SJCRH30 (cell line): ENCODE measurements at regions not wholly inside any gene's neighbourhood (a gene's known extent, or its start where the extent isn't known, plus 50 kb on each side); places are given as distances from the start of the nearest gene placed in this dataset.
"Not testable (repeated sequence)": the region's sequence is repeated elsewhere in the genome, so short reads cannot be mapped to it uniquely, and the experiment has no call there.

ENCODE experiments used
- DNase-seq, 2 experiments: peaks; one replicate each; pipeline ENCODE4 v3.0.0-alpha.2; 2015 to 2020
- H3K27ac ChIP-seq: fragments of 250-450 bp; sonication (Bioruptor Pico); 2 replicates; pipeline ENCODE4 v1.5.1; 2020; ENCODE audit warnings: mild to moderate bottlenecking, moderate library complexity
- H3K27me3 ChIP-seq: fragments of 250-450 bp; sonication (Bioruptor Pico); 2 replicates; pipeline ENCODE4 v1.5.1; 2020; ENCODE audit warnings: mild to moderate bottlenecking, moderate library complexity
- H3K36me3 ChIP-seq: fragments of 250-450 bp; sonication (Bioruptor Pico); 2 replicates; pipeline ENCODE4 v1.5.1; 2020; ENCODE audit warnings: mild to moderate bottlenecking, moderate library complexity
- H3K4me1 ChIP-seq: fragments of 250-450 bp; sonication (Bioruptor Pico); 2 replicates; pipeline ENCODE4 v1.5.1; 2020; ENCODE audit warnings: mild to moderate bottlenecking, moderate library complexity
- H3K4me3 ChIP-seq: fragments of 250-450 bp; sonication (Bioruptor Pico); 2 replicates; pipeline ENCODE4 v1.5.1; 2020; ENCODE audit warnings: mild to moderate bottlenecking, moderate library complexity
- H3K9me3 ChIP-seq: fragments of 250-450 bp; sonication (Bioruptor Pico); replicated peaks from 2 replicates; pipeline ENCODE4 v1.5.1; 2020; ENCODE audit warnings: mild to moderate bottlenecking, moderate library complexity

DNA sequence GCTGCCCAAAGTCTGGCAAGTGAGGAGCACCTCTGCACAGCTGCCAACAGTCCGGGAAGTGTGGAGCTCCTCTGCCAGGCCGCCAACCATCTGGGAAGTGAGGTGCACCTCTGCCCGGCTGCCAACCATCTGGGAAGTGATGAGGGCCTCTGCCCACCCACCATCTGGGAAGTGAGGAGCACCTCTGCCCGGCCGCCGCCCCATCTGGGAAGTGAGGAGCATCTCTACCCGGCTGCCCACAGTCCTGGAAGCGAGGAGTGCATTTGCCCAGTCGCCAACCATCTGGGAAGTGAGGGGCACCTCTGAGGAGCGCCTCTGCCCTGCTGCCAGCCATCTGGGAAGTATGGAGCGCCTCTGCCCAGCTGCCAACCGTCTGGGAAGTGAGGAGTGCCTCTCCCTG is 893.7 kb downstream of the TYW1 start:
- DNase-seq = no peak

DNA sequence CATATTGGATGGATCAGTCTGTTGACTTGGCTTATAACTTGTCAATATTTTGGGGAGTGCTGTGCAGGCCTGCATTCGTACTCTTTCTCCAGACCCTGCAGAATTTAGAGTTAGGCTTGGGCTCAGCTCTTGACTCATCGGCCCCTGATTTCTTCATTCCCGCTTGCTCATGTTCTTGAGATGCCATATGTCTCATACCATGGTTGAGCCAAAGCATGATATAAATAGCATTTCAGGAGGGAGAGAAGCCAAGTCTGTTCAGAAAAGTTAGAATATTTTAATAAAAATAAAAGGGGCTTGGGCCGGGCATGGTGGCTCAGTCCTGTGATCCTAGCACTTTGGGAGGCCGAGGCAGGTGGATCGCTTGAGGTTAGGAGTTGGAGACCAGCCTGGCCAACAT is 898.1 kb downstream of the TYW1 start:
- Histone ChIP-seq H3K9me3 (no peaks in the 10 kb centered on the region), H3K4me3 (no peak overlapping the region), H3K27me3 (no peaks in the 10 kb centered on the region), H3K27ac (no peak overlapping the region), H3K36me3 (no peaks in the 10 kb centered on the region), H3K4me1 (no peaks in the 10 kb centered on the region)
- DNase-seq = no peak

More for the DNA sequence above, 893.7 kb downstream of the TYW1 start:
- Histone ChIP-seq H3K27me3 (no peaks in the 10 kb centered on the region), H3K4me3 (no peak overlapping the region), H3K9me3 (0 out of 2 replicates have a peak, but pooled peaks cover 4% of the 10 kb centered on the region), H3K4me1 (no peaks in the 10 kb centered on the region), H3K36me3 (no peaks in the 10 kb centered on the region), H3K27ac (no peak overlapping the region)

DNA sequence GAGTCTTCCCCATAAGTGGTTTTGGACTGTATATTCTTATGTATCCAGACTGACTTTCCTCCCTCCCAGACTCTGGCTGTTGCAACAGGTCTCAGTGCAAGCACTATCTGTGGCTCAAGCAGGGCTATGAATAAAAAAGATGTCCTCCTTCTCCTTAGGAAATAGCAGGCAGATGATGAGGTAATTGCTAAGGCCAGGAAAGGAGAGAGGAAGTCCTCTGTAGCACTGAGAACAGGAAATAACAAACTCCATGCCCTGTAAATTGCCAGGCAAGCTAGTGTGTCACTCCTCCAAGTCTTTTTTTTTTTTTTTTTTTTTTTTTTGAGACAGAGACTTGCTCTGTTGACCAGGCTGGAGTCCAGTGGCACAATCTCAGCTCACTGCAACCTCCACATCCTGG is 900.1 kb downstream of the TYW1 start:
- Histone ChIP-seq H3K4me1 (no peaks in the 10 kb centered on the region), H3K36me3 (no peaks in the 10 kb centered on the region), H3K4me3 (no peak overlapping the region), H3K9me3 (no peaks in the 10 kb centered on the region), H3K27ac (no peak overlapping the region), H3K27me3 (peaks cover 5% of the 10 kb centered on the region; the same call in 1 of the 2 replicates)
- DNase-seq = no peak

DNA sequence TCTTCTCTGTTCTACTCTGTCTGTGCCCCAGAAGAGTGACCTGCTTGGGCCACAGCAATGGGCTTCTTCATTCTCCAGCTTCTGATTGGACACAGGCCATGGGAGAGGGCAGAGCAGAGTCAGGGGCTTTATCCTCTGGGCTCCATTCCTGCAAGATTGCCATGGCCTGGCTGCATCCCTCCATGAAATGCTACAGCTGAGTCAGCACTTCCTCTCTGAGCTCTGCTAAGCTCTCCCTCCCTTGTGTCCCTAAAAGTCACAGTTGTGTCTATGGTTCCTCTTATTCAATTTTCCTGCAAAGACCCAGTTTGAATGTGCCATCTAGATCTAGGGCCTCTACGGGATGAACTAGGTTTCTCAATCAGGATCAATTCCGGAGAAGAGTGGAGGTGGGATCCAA is 903.8 kb downstream of the TYW1 start:
- H3K27me3 ChIP-seq = peaks cover 9% of the 10 kb centered on the region; the same call in 1 of the 2 replicates
- no peak for DNase-seq

DNA sequence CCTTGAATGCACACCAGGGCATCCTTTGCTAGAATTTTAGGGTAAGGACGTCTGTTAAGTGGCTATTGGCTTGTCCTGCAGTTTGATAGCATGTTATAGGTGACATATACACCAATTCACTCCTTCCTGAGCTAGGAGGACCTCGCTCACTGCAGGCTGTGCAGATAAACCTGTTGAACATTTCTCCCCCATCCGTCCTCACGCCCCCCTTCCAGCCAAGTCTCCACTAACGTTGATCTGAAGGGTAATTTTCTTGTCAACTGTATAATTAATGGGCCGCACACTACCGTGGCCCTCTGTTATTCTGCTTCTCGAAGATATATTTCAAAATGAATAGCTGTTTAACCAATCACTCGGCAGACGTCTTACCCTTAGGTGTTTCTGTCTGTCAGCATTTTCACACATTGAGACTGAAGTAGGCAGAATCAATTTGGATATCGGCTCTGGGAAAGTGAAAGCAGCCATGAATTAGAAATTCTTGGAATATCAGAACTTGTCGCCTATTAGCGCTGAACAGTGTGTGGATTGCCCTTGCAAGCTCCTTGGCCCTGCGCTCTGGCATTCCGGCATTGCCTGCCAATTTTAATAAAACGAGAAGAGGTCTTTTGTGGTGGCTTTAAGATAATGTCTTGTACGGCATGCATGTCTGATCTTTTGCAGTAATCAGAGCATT is 905.3 kb downstream of the TYW1 start:
- peaks cover 9% of the 10 kb centered on the region; the same call in 1 of the 2 replicates for H3K27me3 ChIP-seq
- no peak overlapping the region for H3K4me3 ChIP-seq
- H3K4me1 ChIP-seq = no peaks in the 10 kb centered on the region
- H3K9me3 ChIP-seq = no peaks in the 10 kb centered on the region
- H3K36me3 ChIP-seq = no peaks in the 10 kb centered on the region
- no peak overlapping the region for H3K27ac ChIP-seq
- no peak for DNase-seq

More for the DNA sequence above, 903.8 kb downstream of the TYW1 start:
- Histone ChIP-seq H3K27ac (no peak overlapping the region), H3K4me1 (no peaks in the 10 kb centered on the region), H3K9me3 (no peaks in the 10 kb centered on the region), H3K36me3 (no peaks in the 10 kb centered on the region), H3K4me3 (no peak overlapping the region)

DNA sequence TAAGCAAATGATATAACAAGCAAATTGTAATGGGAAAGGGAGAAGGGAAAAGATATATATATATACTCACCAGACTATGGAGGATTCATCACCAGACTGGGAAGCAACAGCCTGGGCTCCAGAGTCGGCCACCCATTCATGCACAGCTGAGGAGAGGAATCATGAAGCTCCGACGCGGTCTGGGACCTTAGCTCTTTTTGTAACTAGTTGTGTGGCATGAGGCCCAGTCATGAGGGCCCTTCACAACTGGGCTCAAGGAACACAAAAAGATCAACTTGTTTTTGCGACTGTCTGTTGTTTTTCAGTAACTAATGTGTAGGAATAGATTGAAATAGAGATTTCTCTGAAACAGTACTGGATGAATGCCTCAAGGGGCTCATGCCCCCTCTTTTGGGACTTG is 911.2 kb downstream of the TYW1 start:
- DNase-seq = no peak
- H3K27ac ChIP-seq = no peak overlapping the region
- no peaks in the 10 kb centered on the region for H3K36me3 ChIP-seq
- H3K9me3 ChIP-seq = no peaks in the 10 kb centered on the region
- H3K27me3 ChIP-seq = no peaks in the 10 kb centered on the region
- H3K4me1 ChIP-seq = no peaks in the 10 kb centered on the region
- H3K4me3 ChIP-seq = no peak overlapping the region

DNA sequence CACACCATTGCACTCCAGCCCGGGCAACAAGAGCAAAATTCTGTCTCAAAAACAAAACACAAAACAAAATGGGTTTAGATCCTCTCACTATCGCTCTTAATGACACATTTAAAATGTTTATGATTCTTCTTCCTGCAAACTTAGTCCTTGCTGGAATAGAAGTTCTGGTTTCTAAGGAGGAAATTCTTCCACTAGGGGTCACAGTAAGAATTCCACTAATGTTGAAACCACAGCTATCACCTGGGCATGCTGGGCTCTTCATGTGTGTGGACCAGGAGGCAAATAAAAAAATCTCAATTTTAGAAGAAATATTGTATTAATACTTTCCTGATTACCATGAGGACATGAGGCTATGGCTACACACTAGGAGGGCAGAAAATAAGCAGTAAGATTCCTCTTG is 915.8 kb downstream of the TYW1 start:
- Histone ChIP-seq H3K4me1 (no peaks in the 10 kb centered on the region), H3K36me3 (no peaks in the 10 kb centered on the region), H3K9me3 (no peaks in the 10 kb centered on the region), H3K27ac (no peak overlapping the region), H3K4me3 (no peak overlapping the region), H3K27me3 (no peaks in the 10 kb centered on the region)
- no peak for DNase-seq

DNA sequence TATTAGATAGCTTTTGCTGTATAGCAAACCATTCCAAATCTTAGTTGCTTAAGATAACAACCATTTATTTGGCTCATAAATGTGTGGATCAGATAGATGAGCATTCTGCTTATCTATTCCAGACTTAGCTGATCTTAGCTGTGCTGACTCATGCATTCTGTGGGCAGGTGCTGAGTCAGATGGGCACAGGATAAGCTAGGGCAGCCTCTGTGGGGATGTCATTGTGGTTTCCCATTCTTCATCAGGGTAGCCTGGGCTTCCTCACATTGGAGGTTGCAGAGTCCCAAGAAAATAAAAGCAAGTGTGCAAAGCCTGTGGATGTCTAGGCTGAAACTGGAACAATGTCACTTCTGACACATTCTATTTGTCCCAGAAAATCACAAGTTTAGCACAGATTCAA is 917.0 kb downstream of the TYW1 start:
- Histone ChIP-seq H3K27me3 (no peaks in the 10 kb centered on the region), H3K9me3 (no peaks in the 10 kb centered on the region), H3K27ac (no peak overlapping the region), H3K4me1 (no peaks in the 10 kb centered on the region), H3K36me3 (no peaks in the 10 kb centered on the region), H3K4me3 (no peak overlapping the region)
- DNase-seq = peak in 1 of 2 experiments; percentile 11

DNA sequence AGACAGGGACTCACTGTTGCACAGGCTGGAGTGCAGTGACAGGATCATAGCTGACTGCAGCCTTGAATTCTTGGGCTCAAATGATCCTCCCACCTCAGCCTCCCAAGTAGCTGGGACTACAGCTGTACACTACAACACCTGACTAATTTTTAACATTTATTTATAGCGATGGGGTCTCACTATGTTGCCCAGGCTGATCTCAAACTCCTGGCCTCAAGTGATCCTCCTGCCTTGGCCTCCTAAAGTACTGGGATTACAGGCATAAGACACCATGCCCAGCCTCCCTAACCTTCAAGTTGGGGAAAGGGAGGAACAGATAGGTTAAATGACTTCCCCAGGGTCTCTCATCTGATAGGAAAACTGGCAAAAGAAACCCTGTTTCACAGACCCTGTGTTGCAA is 919.5 kb downstream of the TYW1 start:
- not testable (repeated sequence) for H3K27me3 ChIP-seq, DNase-seq, H3K4me1 ChIP-seq, H3K27ac ChIP-seq, H3K36me3 ChIP-seq, H3K9me3 ChIP-seq, H3K4me3 ChIP-seq

DNA sequence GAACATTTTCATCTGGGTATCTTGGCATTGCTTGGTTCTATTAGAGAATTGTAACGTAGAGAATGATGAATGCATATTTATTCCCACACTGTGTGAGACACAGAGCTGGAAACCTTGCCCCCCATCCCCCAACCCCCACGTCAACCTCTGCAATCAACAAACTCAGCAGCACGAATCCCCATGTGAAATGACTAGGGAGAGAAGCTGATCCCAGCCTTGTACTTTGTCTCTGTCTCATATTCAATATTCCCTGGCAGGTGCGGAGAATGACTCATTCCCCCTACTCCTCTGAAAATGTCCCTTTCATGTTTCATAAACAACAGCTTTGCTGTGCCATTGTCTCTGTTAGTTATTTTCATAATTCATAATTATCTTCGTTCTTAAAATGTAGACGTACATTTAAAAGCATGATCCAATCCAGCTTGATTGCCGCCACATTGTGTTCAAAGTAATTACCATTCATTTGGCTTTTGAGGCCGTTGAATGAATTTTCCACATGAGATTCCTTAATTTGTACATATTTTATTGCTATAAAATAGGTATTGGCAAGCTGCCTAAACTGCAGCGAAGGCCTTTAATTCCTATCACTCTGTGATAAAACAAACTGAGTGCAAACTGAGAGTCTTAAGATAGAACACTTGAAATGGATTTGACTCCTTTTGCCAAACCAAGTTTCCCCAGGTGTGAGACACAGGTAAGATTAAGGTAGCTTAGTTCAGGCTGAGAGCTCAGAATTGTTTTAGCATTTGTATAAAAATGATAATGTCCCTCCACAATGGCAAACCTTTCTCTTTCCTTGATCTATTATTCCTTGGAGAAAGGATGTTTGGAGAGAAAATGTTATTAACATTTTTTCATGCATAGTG is 920.2 kb downstream of the TYW1 start:
- Histone ChIP-seq H3K27ac (no peak overlapping the region), H3K27me3 (no peaks in the 10 kb centered on the region), H3K4me3 (no peak overlapping the region), H3K9me3 (no peaks in the 10 kb centered on the region), H3K4me1 (no peaks in the 10 kb centered on the region), H3K36me3 (no peaks in the 10 kb centered on the region)
- DNase-seq = no peak

DNA sequence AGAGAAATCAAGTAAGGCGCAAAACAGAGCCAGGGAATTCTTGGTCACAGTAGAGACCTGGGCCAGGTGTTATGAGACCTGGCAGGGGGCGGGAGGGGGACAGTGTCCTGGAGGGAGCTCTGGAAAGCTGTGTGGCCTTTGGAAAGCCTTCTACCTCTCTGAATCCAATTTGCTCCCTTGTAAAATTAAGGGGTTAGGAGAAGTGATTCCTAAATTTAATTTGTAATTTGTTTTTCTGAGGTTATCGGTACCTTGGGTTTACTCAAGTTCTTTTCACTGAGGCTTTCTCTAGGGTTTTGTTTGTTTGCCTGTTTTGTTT is 920.8 kb downstream of the TYW1 start:
- H3K4me1 ChIP-seq = no peaks in the 10 kb centered on the region
- DNase-seq = no peak
- H3K36me3 ChIP-seq = no peaks in the 10 kb centered on the region
- no peaks in the 10 kb centered on the region for H3K27me3 ChIP-seq
- H3K4me3 ChIP-seq = no peak overlapping the region
- no peaks in the 10 kb centered on the region for H3K9me3 ChIP-seq
- H3K27ac ChIP-seq = no peak overlapping the region

DNA sequence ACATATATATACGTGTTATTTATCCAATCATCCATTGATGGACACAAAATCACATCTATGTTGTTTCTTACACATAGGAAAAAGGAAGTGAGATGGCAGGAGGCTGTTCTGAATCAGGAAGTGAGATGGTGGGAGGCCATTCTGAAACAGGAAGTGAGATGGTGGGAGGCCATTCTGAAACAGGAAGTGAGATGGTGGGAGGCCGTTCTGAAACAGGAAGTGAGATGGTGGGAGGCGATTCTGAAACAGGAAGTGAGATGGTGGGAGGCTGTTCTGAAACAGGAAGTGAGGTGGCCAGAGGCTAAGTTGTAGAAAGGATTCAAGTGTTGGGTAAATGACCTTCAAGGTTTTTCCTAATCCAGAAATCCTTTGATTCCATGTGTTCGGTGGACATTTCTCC is 921.5 kb downstream of the TYW1 start:
- H3K27ac ChIP-seq = no peak overlapping the region

DNA sequence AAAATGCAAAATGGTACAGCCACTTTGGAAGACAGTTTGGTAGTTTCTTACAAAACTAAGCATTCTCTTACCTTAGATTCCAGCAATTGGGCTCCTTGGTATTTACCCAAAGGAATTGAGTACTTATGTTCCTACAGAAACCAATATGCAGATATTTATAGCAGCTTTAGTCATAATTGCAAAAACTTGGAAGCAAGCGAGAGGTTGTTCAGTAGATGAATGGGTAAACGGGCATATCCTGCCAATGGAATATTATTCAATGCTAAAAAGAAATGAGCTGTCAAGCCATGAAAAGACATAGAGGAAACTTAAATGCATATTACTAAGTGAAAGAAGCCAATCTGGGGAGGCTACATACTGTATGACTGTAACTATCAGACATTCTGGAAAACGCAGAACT is 926.7 kb downstream of the TYW1 start:
- no peak overlapping the region for H3K4me3 ChIP-seq
- no peaks in the 10 kb centered on the region for H3K4me1 ChIP-seq
- no peaks in the 10 kb centered on the region for H3K36me3 ChIP-seq
- H3K27me3 ChIP-seq = no peaks in the 10 kb centered on the region
- no peaks in the 10 kb centered on the region for H3K9me3 ChIP-seq
- H3K27ac ChIP-seq = no peak overlapping the region
- DNase-seq = no peak

More for the DNA sequence above, 921.5 kb downstream of the TYW1 start:
- Histone ChIP-seq H3K27me3 (no peaks in the 10 kb centered on the region), H3K9me3 (no peaks in the 10 kb centered on the region), H3K4me3 (no peak overlapping the region), H3K4me1 (no peaks in the 10 kb centered on the region), H3K36me3 (no peaks in the 10 kb centered on the region)
- DNase-seq = peak; percentile 6 to 18

DNA sequence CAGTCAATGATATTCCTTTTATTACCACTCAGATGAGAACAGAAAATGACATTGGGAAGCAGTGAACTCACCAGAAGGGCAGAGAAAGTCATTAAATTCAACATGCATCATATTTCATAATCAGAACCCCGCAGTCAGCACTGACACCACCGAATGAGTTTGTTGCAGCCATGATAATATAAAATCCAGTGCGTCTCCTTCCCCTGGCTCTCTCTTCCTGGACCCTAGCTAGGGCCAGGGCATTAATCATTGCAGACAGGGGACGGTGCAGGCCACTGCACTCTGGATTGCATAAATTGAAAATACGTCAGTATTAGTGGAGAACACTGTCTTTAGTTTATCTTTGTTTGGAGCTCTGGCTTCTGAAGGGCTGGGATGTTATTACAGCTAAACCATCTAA is 931.5 kb downstream of the TYW1 start:
- H3K4me3 ChIP-seq = no peak overlapping the region
- no peak for DNase-seq
- no peaks in the 10 kb centered on the region for H3K4me1 ChIP-seq
- H3K27ac ChIP-seq = no peak overlapping the region
- no peaks in the 10 kb centered on the region for H3K36me3 ChIP-seq
- H3K9me3 ChIP-seq = no peaks in the 10 kb centered on the region
- H3K27me3 ChIP-seq = no peaks in the 10 kb centered on the region

DNA sequence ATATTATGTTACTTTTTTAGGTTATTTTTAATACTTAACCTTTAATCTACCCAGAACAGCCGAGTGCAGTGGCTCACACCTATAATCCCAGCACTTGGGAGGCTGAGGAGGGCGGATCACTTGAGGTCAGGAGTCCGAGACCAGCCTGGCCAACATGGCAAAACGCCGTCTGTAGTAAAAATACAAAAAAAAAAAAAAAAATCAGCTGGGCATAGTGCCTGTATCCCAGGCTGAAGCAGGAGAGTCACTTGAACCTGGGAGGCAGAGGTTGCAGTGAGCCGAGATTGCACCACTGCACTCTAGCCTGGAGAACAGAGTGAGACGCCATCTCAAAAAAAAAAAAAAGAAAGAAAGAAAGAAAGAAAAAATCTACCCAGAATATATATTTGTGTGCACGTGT is 939.8 kb downstream of the TYW1 start:
- not testable (repeated sequence) for H3K27me3 ChIP-seq, DNase-seq, H3K4me3 ChIP-seq, H3K36me3 ChIP-seq, H3K9me3 ChIP-seq, H3K4me1 ChIP-seq, H3K27ac ChIP-seq

DNA sequence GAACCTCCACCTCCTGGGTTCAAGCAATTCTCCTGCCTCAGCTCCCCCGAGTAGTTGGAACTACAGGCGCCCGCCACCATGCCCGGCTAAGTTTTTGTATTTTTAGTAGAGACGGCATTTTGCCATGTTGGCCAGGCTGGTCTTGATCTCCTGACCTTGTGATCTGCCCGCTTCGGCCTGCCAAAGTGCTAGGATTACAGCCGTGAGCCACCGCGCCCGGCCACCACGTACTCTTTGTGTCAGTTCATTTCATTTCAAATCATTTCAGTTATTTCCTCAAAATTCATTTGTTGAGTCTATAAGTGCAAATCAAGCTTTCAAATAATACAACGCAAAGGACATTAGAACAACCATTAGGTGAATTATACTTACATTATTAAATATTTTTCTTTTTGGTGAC is 943.8 kb downstream of the TYW1 start:
- Histone ChIP-seq H3K27ac (no peak overlapping the region), H3K4me3 (no peak overlapping the region), H3K36me3 (no peaks in the 10 kb centered on the region), H3K9me3 (no peaks in the 10 kb centered on the region), H3K27me3 (peaks cover 5% of the 10 kb centered on the region; the same call in 1 of the 2 replicates), H3K4me1 (no peaks in the 10 kb centered on the region)
- DNase-seq = no peak
